ENCODE measurements at regions not wholly inside any gene's neighbourhood (a gene's known extent, or its start where the extent isn't known, plus 50 kb on each side); places are given as distances from the start of the nearest gene placed in this dataset.

- no peaks in the 10 kb centered on the region for H3K9me3 ChIP-seq
- peaks cover 0 to 8% (median 0%) of the 10 kb centered on the region in 6 donors for H3K4me1 ChIP-seq
- no peak overlapping the region for H3K4me3 ChIP-seq
- no peaks in the 10 kb centered on the region for H3K27me3 ChIP-seq (replicated peaks in 1 of 7)
- no peaks in the 10 kb centered on the region for H3K36me3 ChIP-seq
- intact Hi-C loops (cut with DNase I; ENCODE audit: low total_unique reads), result no loop called here
- H3K27ac ChIP-seq, result no peak overlapping the region
- WGBS, 5 donors, result 40 to 100% (median 60%) methylated on average over 1 of the region's 1 CpG
- TF ChIP-seq CTCF (IDR thresholded peaks at IDR 0.05 in 8 of 11, conservative IDR thresholded peaks at IDR 0.05 in 3 of 11), result no peak
- no peak for TF ChIP-seq POLR2A (IDR thresholded peaks at IDR 0.05)
- no peak for TF ChIP-seq POLR2AphosphoS5 (IDR thresholded peaks at IDR 0.05)
- no peak for DNase-seq
Measured at GRCh38 chr20:6708010-6708409, 59.5 kb upstream of the BMP2 start.

GRCh38 chr20:6707321-6707831 lies 60.1 kb upstream of the BMP2 start:
- DNase-seq, result no peak
- TF ChIP-seq POLR2AphosphoS5 (IDR thresholded peaks at IDR 0.05), result no peak
- Histone ChIP-seq H3K27ac (no peak overlapping the region), H3K36me3 (no peaks in the 10 kb centered on the region), H3K27me3 (replicated peaks in 1 of 7) (no peaks in the 10 kb centered on the region), H3K9me3 (no peaks in the 10 kb centered on the region), H3K4me1 (peaks cover 0 to 13% (median 0%) of the 10 kb centered on the region in 6 donors), H3K4me3 (no peak overlapping the region)
- WGBS, 5 donors, result 22 to 55% (median 48%) methylated on average over 7 of the region's 7 CpGs
- intact Hi-C loops (cut with DNase I; ENCODE audit: low total_unique reads), result no loop called here

GRCh38 chr20:6705926-6706548 lies 61.4 kb upstream of the BMP2 start:
- TF ChIP-seq POLR2A (IDR thresholded peaks at IDR 0.05) (no peak), POLR2AphosphoS5 (IDR thresholded peaks at IDR 0.05) (no peak), CTCF (IDR thresholded peaks at IDR 0.05 in 8 of 11, conservative IDR thresholded peaks at IDR 0.05 in 3 of 11) (no peak)
- H3K4me3 ChIP-seq, result no peak overlapping the region
- H3K9me3 ChIP-seq, result no peaks in the 10 kb centered on the region
- H3K27ac ChIP-seq, result no peak overlapping the region
- intact Hi-C loops (cut with DNase I; ENCODE audit: low total_unique reads), result no loop called here
- peaks cover 4 to 26% (median 8%) of the 10 kb centered on the region in 6 donors for H3K4me1 ChIP-seq
- WGBS, 5 donors, result 86 to 95% (median 87%) methylated on average over 7 of the region's 7 CpGs
- H3K36me3 ChIP-seq, result no peaks in the 10 kb centered on the region
- H3K27me3 ChIP-seq (replicated peaks in 1 of 7), result no peaks in the 10 kb centered on the region
- no peak for DNase-seq

- 43 to 58% (median 44%) methylated on average over 6 of the region's 6 CpGs for WGBS, 5 donors
Measured at GRCh38 chr20:6705106-6705766, 62.2 kb upstream of the BMP2 start.

More at GRCh38 chr20:6705106-6705766, 62.2 kb upstream of the BMP2 start:
- Histone ChIP-seq H3K27ac (peak overlapping the region in 1 of 8 donors; percentile 80), H3K9me3 (no peaks in the 10 kb centered on the region), H3K27me3 (replicated peaks in 1 of 7) (no peaks in the 10 kb centered on the region), H3K4me3 (no peak overlapping the region), H3K4me1 (peaks cover 4 to 34% (median 12%) of the 10 kb centered on the region in 6 donors), H3K36me3 (no peaks in the 10 kb centered on the region)
- intact Hi-C loops (cut with DNase I; ENCODE audit: low total_unique reads), result no loop called here
- TF ChIP-seq POLR2A (IDR thresholded peaks at IDR 0.05) (no peak), CTCF (IDR thresholded peaks at IDR 0.05 in 8 of 11, conservative IDR thresholded peaks at IDR 0.05 in 3 of 11) (no peak), POLR2AphosphoS5 (IDR thresholded peaks at IDR 0.05) (no peak)
- no peak for DNase-seq

Measured in spleen (tissue), 11 donors.